Middle frontal gyrus (tissue), 1 donor: ENCODE measurements at regions not wholly inside any gene's neighbourhood (a gene's known extent, or its start where the extent isn't known, plus 50 kb on each side); places are given as distances from the start of the nearest gene placed in this dataset.
"Not testable (repeated sequence)": the region's sequence is repeated elsewhere in the genome, so short reads cannot be mapped to it uniquely, and the experiment has no call there.

Source experiments
- DNase-seq: peaks from one replicate; pipeline ENCODE4 v3.0.0-alpha.2; 2015; ENCODE audit warnings: low spot score; ENCODE audit errors: extremely low spot score

DNA sequence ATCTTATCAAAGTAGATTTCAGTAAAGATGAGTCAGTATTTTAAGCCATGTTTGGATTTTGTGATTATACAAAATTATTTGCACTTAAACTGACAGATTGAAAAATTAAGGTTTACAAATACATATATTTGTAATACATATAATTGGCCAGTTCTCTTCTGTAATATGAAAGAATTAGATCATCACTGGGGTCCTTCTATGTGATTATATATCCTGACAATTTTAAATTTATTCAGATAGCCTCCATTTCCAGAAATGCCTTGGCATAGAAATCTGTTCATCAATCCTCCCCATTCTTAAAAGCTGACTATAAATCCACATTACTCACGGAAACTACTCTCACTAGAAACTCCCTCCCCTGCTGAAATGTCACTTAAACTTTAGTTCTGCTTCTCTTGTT lies 280.4 kb upstream of the ANXA10 start:
- no peak for DNase-seq

DNA sequence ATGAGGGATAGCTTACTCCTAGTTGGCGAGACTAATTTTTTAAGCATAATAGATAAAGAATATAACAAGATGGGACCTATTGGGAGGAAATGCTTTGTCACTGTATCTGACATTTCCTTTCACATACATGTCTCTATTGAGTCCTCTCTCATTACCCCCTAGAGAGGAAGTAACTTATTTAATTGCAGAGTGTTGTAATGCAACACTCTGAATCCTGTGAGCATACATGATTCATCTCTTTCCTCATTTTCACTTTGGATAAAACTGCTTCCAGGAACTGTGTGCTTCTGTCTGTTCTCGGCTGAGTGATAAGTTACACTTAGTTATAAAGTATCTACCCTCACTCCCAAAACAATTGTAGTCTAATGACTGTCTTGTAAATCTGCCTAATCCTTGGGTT lies 266.1 kb upstream of the ANXA10 start:
- no peak for DNase-seq

DNA sequence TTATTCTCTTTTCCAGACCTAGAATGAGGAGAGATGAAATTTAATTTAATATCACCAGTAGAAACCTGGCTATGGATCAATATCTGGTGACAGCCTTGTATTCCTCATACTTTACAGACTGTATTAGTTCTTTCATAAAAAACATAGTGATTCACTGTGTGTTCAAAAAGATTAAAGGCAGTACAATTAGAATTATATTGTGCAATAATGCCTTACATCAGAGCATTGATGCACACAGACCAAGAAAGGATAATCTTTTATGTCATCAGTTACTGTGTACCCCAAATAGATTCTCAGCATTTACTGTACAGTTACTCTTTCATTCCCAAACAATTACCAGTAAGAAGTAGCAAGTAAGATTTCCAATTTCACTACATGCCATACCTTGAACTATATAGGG lies 260.5 kb upstream of the ANXA10 start:
- no peak for DNase-seq

DNA sequence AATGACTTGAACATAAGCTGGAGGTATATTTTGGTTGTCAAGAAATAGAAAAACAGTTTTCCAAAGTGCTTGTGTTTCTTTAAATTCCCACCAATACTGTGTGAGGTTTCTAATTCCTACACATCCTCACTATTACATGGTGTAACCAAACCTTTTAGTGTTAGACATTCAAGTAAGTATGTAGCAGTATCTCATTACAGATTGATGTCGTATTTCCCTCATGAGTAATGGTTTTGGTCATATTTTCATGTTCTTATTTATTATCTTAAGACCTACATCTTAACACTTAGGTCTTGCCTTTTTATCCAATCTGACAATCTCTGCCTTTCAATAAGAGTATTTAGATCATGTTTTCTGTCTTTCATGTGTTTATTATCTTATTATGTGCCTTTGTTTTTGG lies 253.7 kb upstream of the ANXA10 start:
- DNase-seq: no peak

DNA sequence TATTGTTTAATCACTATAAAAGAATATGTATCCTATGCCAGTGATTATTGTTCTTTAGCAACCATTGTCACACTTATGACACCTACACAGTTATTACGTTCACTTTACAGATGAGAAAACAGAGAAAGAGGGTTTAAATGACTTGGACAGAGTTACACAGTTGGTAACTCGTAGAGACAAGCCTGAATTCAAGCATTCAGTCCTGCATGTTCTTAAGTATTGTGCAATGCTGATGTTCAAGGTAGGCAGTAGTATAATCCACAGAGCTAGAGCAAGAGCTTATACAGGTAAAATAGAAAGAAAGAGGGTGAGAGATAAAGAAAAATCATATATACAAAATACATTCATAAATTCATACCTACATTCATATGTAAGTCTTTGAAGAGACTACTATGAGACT lies 249.8 kb upstream of the ANXA10 start:
- no peak for DNase-seq

DNA sequence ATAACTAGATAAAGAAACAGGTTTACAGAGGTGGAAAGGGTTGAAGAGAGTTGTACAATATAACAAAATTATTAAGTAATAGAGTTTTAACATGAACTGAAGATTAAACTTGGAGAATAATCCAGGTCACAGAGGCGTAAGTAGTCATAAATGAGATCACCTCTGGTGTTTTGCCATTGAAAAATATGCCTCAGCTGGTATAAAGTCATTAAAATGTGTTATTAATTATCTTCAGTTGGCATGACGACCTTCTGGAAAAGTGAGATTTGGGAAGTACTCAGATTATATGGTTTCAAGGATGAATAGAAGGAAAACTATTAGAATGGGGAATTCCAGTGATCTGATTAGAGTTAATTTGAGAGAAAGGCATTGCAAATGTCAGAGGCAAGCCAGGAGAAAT lies 237.5 kb upstream of the ANXA10 start:
- no peak for DNase-seq

DNA sequence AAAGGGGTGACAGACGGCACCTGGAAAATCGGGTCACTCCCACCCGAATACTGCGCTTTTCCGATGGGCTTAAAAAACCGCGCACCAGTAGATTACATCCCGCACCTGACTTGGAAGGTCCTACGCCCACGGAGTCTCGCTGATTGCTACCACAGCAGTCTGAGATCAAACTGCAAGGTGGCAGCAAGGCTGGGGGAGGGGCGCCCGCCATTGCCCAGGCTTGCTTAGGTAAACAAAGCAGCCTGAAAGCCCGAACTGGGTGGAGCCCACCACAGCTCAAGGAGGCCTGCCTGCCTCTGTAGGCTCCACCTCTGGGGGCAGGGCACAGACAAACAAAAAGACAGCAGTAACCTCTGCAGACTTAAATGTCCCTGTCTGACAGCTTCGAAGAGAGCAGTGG lies 234.2 kb upstream of the ANXA10 start:
- DNase-seq: not testable (repeated sequence)

DNA sequence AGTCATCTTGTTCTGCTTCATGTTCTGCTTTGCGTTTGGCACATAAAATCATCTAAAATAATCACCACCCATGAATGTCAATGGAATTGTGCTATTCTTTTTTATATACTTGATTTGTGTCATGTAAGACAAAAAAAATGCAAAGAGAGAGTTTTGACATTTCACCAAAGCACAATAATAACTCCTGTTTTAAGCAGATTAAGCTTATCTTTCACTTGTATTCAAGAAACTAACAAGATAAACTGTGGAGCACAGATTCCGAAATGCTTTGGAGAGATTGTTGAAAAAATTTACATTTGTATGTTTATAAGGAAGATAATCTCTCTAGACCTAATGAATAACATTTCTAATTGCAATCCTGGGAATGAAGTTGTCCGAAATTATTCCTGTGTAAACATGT lies 225.1 kb upstream of the ANXA10 start:
- no peak for DNase-seq

DNA sequence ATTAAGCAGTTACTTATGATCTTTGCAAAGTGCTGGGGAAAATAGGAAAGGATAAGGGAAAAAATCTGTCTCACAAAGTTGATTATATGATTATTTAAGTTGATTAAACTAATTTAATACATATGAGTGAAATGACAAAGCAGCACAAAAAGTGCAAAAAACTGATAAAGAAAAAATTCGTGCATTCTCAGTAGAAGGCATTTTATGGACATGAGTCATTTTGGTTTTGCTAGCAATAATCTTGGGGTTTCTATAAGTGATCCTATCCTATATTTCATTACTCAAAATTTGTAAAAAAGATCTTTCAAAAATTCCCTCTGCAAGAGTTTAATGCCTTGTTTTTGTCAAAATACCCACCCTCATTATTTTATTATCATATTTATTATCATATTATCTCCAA lies 224.2 kb upstream of the ANXA10 start:
- DNase-seq: no peak

DNA sequence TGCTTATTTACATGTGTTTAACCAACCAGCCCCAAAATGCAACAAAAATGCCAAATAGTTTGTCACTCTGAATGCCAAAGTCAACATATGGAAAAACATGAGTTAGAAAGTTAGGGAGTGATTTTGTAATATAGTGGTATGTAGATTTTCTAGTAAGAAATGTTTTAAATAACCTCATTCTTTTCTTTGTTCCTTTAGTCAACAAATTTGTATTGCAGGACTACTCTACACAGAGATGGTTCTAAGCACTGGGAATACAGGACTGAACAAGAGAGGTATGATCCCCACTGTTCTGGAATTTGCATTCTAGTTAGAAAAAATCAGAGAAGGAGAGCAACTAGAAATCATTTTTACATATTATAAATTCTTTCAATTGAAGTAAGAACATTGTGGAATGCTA lies 218.8 kb upstream of the ANXA10 start:
- no peak for DNase-seq

DNA sequence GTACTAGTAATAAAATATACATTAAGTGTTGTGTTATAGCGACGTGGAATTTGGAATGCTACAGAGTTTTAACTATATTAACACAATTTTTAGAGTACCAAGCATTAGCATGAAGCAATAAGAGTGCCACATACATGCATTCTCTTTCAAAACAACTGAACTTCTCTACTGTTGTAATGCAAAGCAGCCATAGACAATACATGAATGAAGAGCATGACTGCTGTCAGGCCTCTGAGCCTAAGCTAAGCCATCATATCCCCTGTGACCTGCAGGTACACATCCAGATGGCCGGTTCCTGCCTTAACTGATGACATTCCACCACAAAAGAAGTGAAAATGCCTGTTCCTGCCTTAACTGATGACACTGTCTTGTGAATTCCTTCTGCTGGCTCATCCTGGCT lies 216.2 kb upstream of the ANXA10 start:
- not testable (repeated sequence) for DNase-seq

DNA sequence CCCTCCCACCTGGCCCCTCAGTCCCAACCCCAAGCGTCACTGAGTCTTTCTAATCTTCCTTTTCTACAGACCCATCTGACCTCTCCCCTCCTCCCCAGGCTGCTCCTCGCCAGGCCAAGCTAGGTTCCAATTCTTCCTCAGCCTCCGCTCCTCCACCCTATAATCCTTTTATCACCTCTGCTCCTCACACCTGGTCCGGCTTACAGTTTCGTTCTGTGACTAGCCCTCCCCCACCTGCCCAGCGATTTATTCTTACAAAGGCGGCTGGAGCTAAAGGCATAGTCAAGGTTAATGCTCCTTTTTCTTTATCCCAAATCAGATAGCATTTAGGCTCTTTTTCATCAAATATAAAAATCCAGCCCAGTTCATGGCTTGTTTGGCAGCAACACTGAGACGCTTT lies 214.5 kb upstream of the ANXA10 start:
- not testable (repeated sequence) for DNase-seq

DNA sequence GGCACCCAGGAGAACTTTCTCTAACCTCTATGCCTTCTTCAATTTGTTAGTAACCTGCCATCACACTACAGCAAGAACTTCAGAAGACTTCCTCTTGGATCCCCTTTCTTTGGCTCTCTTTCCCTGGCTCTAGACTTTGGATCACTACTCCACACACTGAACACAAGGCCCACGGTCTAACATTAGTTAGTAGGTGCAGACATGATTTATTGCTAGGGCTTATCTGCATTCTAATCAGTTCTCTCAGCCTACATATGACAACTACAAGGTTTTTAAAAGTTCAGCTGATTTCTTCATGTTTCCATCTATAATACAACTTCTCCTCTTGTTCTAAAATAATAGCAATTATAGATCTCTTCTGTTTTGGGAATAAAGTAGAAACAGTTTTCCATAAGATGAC lies 209.1 kb upstream of the ANXA10 start:
- no peak for DNase-seq

DNA sequence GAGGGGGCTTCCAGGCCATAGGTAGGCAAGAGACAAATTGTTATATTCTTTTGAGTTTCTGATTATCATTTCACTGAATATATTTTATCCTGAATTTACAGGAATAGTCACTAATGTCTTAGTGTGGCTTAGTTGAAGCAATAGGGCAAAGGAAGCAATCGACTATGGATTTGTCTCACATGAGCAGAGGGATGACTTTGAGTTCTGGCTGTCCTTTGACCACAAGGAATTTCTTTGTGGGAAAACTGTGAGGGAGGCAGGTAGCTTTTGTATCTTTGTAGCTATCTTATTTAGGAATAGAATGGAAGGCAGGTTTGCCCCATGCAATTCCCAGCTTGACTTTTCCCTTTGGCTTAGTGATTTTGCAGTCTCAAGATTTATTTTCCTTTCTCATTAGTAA lies 207.3 kb upstream of the ANXA10 start:
- DNase-seq: no peak

DNA sequence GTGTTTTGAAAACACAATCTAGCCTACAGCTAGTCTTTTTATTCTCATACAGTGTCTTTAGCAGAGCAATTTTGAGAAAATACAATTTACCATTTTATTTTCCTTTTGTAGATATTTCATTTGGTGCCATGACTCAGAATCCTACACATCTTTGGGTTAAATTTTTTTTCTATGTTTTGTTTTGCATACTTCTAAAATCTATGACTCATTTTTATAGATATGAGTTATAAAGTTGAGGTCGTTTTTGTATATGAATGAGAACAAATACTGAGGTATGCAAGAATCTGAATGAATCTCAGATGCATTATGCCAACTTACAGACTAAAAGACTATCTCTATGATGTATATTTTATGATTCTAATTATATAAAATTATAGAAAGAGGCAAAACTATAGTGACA lies 206.5 kb upstream of the ANXA10 start:
- no peak for DNase-seq

DNA sequence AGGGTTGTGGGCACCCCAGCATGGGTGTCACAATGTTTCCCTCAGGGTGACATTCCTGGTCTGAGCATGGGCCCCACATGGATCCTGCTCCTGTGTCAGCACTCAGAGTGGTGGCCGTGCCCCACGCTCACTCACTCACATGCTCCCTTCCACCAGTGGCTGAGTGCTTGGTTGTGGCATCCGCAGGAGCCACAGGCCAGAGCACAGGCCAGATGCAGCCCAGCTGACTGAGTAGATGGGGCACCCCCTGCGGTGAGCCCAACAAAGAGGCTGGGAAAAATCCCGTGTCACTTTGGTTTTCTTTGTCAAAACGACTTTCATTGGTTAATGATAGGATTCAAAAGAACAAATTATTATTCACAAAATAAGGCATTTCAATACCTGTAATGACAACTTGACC lies 204.6 kb upstream of the ANXA10 start:
- no peak for DNase-seq

DNA sequence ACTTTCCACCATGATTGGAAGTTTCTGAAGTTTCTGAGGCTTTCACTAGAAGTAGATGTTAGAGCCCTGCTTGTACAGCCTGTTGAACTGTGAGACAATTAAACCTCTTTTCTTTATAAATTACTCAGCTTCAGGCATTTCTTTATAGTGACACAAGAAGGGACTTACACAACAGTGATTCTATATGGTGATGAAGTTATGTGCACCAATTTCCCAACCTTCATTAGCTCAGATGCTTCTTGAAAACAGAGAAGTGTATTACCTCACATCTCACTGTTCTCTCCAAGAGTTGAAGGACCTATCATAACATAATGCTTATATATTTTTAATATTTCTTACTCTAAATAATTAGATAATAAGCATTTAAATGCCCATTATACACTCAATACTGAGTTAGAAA lies 202.1 kb upstream of the ANXA10 start:
- no peak for DNase-seq

DNA sequence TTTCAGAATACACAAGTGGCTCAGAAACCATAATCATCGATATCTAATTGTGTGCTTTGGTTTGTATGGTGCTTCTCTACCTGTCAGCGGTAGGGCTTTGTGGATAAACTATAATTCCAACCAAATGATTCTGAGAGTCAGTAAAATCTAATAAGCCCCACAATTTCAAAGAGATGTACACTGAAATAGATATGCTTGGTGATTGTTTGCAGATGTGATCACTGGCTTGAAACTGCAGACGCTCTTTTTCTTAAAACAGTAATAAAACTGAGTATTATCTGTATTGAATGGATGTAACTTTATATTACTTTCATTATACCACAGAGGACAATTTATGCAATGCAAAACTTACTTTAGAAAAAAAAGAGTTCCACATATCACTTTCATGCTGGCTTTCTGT lies 198.8 kb upstream of the ANXA10 start:
- no peak for DNase-seq

DNA sequence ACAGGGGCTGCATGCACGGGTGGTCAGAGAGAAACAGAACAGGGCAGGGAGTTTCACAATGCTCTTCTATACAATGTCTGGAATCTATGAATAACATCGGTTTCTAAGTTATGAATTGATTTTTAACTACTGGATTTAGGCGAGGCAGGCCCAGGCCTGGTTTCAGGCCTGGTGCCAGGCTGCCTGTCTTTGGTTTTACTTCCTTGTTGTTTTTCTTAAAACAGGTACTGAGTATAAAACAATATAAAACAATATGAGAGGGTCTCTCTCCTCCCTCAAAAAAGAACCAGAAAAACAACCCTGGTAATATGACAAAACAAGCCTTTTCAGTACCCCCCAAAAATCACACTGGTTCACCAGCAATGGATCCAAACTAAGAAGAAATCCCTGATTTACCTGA lies 196.1 kb upstream of the ANXA10 start:
- not testable (repeated sequence) for DNase-seq

DNA sequence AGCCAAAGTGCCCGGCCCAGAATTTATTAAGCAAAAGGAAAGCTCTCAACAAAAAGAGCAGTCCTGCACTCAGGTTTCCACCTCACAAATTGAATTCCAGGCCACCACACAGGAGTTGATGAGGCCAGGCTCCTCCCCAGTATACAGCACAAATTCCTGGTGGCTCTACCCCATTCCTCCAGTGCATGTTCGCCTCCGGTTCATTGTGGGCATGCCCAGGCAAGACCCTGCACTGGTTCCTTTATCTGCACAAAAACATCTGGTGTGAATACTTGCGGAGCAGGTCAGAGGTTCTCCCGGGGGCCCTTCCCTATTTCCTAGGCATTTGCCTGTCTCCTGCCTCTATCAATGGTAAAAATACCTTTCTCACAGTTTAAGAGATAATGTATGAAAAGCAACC lies 195.2 kb upstream of the ANXA10 start:
- DNase-seq: no peak

DNA sequence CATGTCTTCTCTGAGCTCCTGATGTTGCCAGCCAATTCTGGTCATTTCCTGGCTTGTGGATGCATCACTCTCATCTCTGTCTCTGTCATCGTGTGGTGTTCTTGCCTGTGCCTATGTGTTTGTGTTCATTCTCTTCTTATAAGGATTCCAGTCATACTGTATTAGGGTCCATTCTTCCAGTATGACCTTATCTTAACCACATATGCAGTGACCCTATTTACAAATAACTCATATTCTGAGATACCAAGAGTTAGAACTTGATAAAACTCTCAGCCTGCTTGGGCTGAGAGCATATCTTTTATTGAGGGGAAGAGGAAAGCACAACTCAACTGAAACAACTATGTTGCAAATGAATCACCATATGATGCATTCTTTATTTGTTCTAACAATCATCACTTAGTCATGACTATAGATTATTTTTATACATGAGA lies 189.0 kb upstream of the ANXA10 start:
- no peak for DNase-seq

DNA sequence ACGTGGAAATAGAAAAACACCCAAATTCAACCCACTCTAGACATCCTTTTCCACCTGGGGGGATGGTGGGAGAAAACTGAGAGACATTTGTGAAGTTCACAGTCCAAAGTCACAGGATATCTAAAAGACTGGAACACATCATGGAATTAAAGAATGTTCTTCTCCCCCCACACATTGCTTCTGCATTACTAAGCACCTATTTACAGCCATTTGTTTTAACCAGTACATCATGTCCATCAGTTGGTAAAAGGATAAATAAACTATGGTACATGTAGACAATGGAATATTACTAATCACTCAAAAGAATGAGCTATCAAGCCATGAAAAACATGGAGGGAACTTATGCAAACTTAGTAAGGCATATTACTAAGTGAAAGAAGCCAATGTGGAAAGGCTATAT lies 185.5 kb upstream of the ANXA10 start:
- no peak for DNase-seq

DNA sequence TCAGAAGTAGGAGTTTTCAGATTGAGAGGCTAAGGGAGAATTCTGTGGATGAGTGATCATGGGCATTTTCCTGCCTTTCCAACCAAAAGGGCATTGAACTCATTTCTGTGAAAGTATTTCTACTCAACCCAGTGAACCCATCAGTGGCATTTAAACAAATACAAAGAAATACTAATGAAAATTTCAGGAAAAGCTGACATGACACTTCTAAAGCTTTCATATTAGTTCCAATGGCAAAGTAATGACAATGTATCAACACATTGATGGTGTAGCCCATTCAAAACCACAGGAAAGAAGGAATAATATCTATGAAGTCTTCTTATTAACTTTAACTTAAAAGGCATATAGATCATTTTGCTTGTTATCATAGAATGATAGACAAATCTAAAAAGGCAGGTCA lies 183.5 kb upstream of the ANXA10 start:
- no peak for DNase-seq

DNA sequence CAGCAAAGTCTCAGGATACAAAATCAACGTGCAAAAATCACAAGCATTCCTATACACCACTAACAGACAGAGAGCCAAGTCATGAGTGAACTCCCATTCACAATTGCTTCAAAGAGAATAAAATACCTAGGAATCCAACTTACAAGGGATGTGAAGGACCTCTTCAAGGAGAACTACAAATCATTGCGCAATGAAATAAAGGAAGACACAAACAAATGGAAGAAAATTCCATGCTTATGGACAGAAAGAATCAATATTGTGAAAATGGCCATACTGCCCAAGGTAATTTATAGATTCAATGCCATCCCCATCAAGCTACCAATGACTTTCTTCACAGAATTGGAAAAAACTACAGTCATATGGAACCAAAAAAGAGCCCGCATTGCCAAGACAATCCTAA lies 179.8 kb upstream of the ANXA10 start:
- DNase-seq: not testable (repeated sequence)

DNA sequence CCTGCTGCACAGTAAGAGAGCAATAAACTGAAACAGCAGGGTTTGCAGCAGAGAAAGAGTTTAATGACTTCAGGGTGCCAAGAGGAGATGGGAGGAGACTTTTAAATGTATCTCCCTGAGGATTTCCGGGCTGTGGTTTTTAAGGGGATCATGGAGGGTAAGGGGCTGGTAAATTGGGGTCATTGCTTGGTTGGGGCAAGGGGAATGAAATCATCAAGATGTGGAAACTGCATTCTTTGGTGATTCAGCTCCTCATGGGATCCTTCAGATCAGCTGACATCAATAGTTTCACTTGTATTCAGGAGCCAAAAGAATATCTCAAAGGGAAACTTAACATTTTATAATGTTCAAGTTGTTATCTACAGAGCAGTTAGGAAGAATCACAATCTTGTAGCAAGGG lies 174.3 kb upstream of the ANXA10 start:
- DNase-seq: no peak
